A549 (cell line): ENCODE measurements at regions not wholly inside any gene's neighbourhood (a gene's known extent, or its start where the extent isn't known, plus 50 kb on each side); places are given as distances from the start of the nearest gene placed in this dataset.

ENCODE experiments used
- ATAC-seq, 2 experiments: fragments of 200-7000 bp in 1 of 2; fragments of >200 bp in 1 of 2; cut with Nextera tagmentation in 1 of 2; cut with Tn5 transposase in 1 of 2; 3 replicates each; pipeline versions ENCODE4 v1.8.0 to v1.9.1; 2018 to 2020; ENCODE audit warnings: mild to moderate bottlenecking in 1 of 2, moderate library complexity in 1 of 2
- CTCF ChIA-PET: fragments of 300-600 bp; sonication (Branson Sonifier 250); formaldehyde crosslinking; extraction: SDS; loops from one replicate; lab custom pipeline; 2021; ENCODE audit warnings: antibody characterized with exemption, inconsistent platforms; lab: Yijun Ruan, JAX
- POLR2A ChIA-PET: fragments of 350-600 bp; formaldehyde crosslinking; extraction: SDS; loops from one replicate; lab custom pipeline; 2021; ENCODE audit warnings: antibody characterized with exemption, inconsistent platforms; lab: Yijun Ruan, JAX
- DNase-seq, 2 experiments: peaks; one replicate each; pipeline versions ENCODE4 v3.0.0 to v3.0.0-alpha.2; 2011 to 2016; ENCODE audit warnings: low read depth in 1 of 2, low spot score in 1 of 2
- FAIRE-seq: peaks from 2 replicates; lab custom pipeline; 2011; peaks lifted over from hg19 to GRCh38; lab: Jason Lieb, UNC
- H3K27ac ChIP-seq, 2 experiments: fragments of >200 bp; sonication (Bioruptor Twin); formaldehyde crosslinking; 3 replicates each; pipeline ENCODE4 v1.5.1; 2016 to 2017
- H3K4me1 ChIP-seq: fragments of >200 bp; sonication (Bioruptor Twin); formaldehyde crosslinking; 3 replicates; pipeline ENCODE4 v1.6.1; 2016
- H3K4me2 ChIP-seq: fragments of >200 bp; sonication (Bioruptor Twin); formaldehyde crosslinking; 3 replicates; pipeline ENCODE4 v1.6.1; 2016
- H3K4me3 ChIP-seq: fragments of >200 bp; sonication (Bioruptor Twin); formaldehyde crosslinking; 3 replicates; pipeline ENCODE4 v1.5.1; 2016
- H3K9me3 ChIP-seq: fragments of >200 bp; sonication (Bioruptor Twin); formaldehyde crosslinking; 3 replicates; pipeline ENCODE4 v1.6.1; 2016
- CBX2 ChIP-seq: fragments of 200-600 bp; sonication (generic); IDR thresholded peaks from 2 replicates; pipeline ENCODE4 v1.6.1; 2016; ENCODE audit warnings: low read depth, mild to moderate bottlenecking, borderline replicate concordance
- CBX8 ChIP-seq: fragments of 200-600 bp; sonication (generic); IDR thresholded peaks from 2 replicates; pipeline ENCODE4 v1.6.1; 2016
- CEBPB ChIP-seq, 2 experiments: fragments of >200 bp in 1 of 2; sonication (Bioruptor Twin) in 1 of 2; formaldehyde crosslinking in 1 of 2; IDR thresholded peaks; 2 replicates each; pipeline ENCODE4 v1.6.1; 2012 to 2016
- EHF ChIP-seq: fragments of 250-450 bp; sonication (Bioruptor Pico); IDR thresholded peaks from 2 replicates; pipeline ENCODE4 v1.5.0; 2020; ENCODE audit warnings: mild to moderate bottlenecking
- EP300 ChIP-seq, 2 experiments: fragments of >200 bp; sonication (Bioruptor Twin); formaldehyde crosslinking; IDR thresholded peaks; 2 replicates in 1 of 2; 3 replicates in 1 of 2; pipeline ENCODE4 v1.6.1; 2016 to 2017
- FOSL2 ChIP-seq, 2 experiments: fragments of 450-650 bp in 1 of 2; fragments of >200 bp in 1 of 2; sonication (Bioruptor Twin) in 1 of 2; formaldehyde crosslinking; IDR thresholded peaks; 2 replicates each; pipeline versions ENCODE4 v1.5.0 to v1.6.1; 2016 to 2020; ENCODE audit warnings: mild to moderate bottlenecking in 1 of 2, moderate library complexity in 1 of 2
- FOXS1 ChIP-seq: fragments of 250-450 bp; sonication (Bioruptor Pico); IDR thresholded peaks from 2 replicates; pipeline ENCODE4 v1.5.0; 2020; ENCODE audit warnings: mild to moderate bottlenecking, moderate library complexity
- HOXA7 ChIP-seq: fragments of 250-450 bp; sonication (Bioruptor Pico); IDR thresholded peaks from 2 replicates; pipeline ENCODE4 v1.5.0; 2020; ENCODE audit warnings: mild to moderate bottlenecking, moderate library complexity
- HOXB13 ChIP-seq: fragments of 250-450 bp; sonication (Bioruptor Pico); IDR thresholded peaks from 2 replicates; pipeline ENCODE4 v1.5.0; 2020; ENCODE audit warnings: low read depth, mild to moderate bottlenecking, moderate library complexity
- JUNB ChIP-seq: fragments of >200 bp; sonication (Bioruptor Twin); formaldehyde crosslinking; IDR thresholded peaks from 2 replicates; pipeline ENCODE4 v1.6.1; 2016
- KDM1A ChIP-seq: fragments of 200-600 bp; sonication (generic); IDR thresholded peaks from 2 replicates; pipeline ENCODE4 v1.6.1; 2016; ENCODE audit warnings: low read depth, mild to moderate bottlenecking
- KDM5A ChIP-seq: fragments of 200-600 bp; sonication (generic); IDR thresholded peaks from 2 replicates; pipeline ENCODE4 v1.6.1; 2016; ENCODE audit warnings: antibody characterized with exemption, mild to moderate bottlenecking
- MAZ ChIP-seq: fragments of 150-350 bp; IDR thresholded peaks from 2 replicates; pipeline ENCODE4 v1.6.1; 2014; ENCODE audit warnings: antibody characterized with exemption, low read depth, low read length, borderline replicate concordance
- NPAS2 ChIP-seq: fragments of 250-450 bp; sonication (Bioruptor Pico); IDR thresholded peaks from 2 replicates; pipeline ENCODE4 v1.8.0; 2022; ENCODE audit warnings: mild to moderate bottlenecking, moderate library complexity, borderline replicate concordance
- NR3C1 ChIP-seq: fragments of >200 bp; sonication (Bioruptor Twin); formaldehyde crosslinking; IDR thresholded peaks from 3 replicates; pipeline ENCODE4 v1.6.1; 2017
- POLR2AphosphoS2 ChIP-seq: conservative IDR thresholded peaks from 2 replicates; pipeline ENCODE4 v1.6.1; 2012; ENCODE audit warnings: low read length, improper control_type of control experiment, inconsistent platforms
- RAD21 ChIP-seq, 2 experiments: fragments of >200 bp in 1 of 2; sonication (Bioruptor Twin) in 1 of 2; formaldehyde crosslinking in 1 of 2; IDR thresholded peaks in 1 of 2; conservative IDR thresholded peaks in 1 of 2; 2 replicates in 1 of 2; 3 replicates in 1 of 2; pipeline ENCODE4 v1.6.1; 2012 to 2018; ENCODE audit warnings: inconsistent platforms in 1 of 2
- SREBF2 ChIP-seq: fragments of 450-650 bp; IDR thresholded peaks from 2 replicates; pipeline ENCODE4 v1.6.1; 2014; ENCODE audit warnings: mild to moderate bottlenecking, moderate library complexity
- TFCP2L1 ChIP-seq: fragments of 250-450 bp; sonication (Bioruptor Pico); IDR thresholded peaks from 2 replicates; pipeline ENCODE4 v1.5.0; 2021; ENCODE audit warnings: mild to moderate bottlenecking
- TP53 ChIP-seq: fragments of 250-450 bp; sonication (Bioruptor Pico); IDR thresholded peaks from 2 replicates; pipeline ENCODE4 v1.5.0; 2021; ENCODE audit warnings: mild to moderate bottlenecking, moderate library complexity
- ZC3H11A ChIP-seq: fragments of 450-650 bp; IDR thresholded peaks from 2 replicates; pipeline ENCODE4 v1.6.1; 2014; ENCODE audit warnings: antibody characterized with exemption, mild to moderate bottlenecking
- ZNF302 ChIP-seq: fragments of 250-450 bp; sonication (Bioruptor Pico); IDR thresholded peaks from 2 replicates; pipeline ENCODE4 v1.9.0; 2021; ENCODE audit warnings: inconsistent platforms, mild to moderate bottlenecking, moderate library complexity
- WGBS: methylation state at CpG from one replicate; pipeline ENCODE4 v1.1.6; 2017; ENCODE audit errors: missing lambda C conversion rate; 5-methylcytosine and 5-hydroxymethylcytosine counted together
- TF ChIP-seq, protein P1 (sequence below): fragments of >200 bp; sonication (Bioruptor Twin); formaldehyde crosslinking; IDR thresholded peaks from 3 replicates; pipeline ENCODE4 v1.5.1; 2016

DNA sequence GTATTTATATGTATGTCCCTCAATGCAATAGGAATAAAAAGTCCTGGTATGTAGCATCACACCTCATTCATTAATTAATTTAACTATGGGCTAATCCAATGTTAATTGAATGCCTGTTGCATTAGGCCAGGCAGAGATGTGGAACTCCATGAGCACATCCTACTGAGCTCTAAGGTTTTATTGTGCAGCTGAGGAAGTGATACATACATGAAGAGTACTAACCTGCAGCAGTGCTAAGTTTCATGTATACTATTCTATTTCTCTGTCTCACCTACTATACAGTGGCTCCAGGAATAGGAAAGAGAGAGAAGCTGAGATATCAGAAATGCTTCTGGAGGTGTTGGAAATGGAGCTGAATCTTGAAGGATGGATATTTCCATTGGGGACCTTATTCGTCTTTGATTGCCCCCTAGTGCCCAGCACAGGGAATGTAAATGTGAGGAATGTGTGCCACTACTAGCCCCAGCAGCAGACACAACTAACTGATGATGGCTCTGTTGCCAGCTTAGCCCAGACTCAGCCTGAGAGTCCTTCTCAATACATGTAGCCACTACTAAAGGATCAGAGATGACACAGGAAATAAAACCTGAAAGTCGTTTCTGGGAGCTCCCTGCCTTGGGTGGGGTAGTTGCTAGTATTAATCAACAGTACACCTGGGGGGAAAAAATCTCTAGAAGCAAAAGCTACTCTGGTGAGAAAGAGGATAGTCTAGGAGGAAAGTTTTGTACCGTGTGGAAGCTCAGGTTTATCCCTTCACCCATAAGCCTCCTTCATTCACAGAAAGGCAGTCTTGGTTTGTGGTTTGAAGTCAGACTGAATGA, 173.3 kb upstream of the FOXD3 start (continued):
- TF ChIP-seq CEBPB (IDR thresholded peaks at IDR 0.05), result no peak
- TF ChIP-seq, all 56 proteins: peak for 3

DNA sequence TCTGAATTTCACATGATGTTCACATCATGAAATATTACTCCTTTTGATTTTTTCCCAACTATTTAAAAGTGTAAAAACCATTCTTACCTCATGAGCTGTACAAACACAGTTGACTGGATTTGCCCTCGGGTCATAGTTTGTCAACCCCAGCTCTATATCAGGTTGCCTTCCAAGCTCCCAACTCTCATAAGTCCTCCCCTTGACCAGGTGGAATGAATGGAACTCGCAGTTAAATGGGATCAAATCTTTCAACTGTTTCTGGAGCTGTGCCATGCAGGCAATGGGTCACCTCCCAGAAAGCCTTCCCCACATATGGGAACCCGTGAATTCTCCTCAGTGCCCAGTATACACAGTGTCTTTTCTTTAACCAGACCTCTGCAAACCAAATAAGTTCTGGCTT, 169.8 kb upstream of the FOXD3 start:
- FAIRE-seq, result no peak
- POLR2A ChIA-PET, result no interaction called here
- no peak overlapping the region for H3K4me2 ChIP-seq
- 0% methylated on average over 3 of the region's 3 CpGs for WGBS
- no peaks in the 10 kb centered on the region for H3K4me1 ChIP-seq
- CTCF ChIA-PET, result no interaction called here
- TF ChIP-seq KDM1A (no peak), EHF (CRISPR knock-in tag) (no peak), TFCP2L1 (CRISPR knock-in tag) (no peak), MAZ (no peak), HOXA7 (no peak), CBX8 (no peak), RAD21 (conservative IDR thresholded peaks at IDR 0.05 in 1 of 2, IDR thresholded peaks at IDR 0.05 in 1 of 2) (no peak)
- ATAC-seq, result no peak
- H3K4me3 ChIP-seq, result no peak overlapping the region
- H3K9me3 ChIP-seq, result no peaks in the 10 kb centered on the region
- H3K27ac ChIP-seq, result no peak overlapping the region
- DNase-seq, result no peak

DNA sequence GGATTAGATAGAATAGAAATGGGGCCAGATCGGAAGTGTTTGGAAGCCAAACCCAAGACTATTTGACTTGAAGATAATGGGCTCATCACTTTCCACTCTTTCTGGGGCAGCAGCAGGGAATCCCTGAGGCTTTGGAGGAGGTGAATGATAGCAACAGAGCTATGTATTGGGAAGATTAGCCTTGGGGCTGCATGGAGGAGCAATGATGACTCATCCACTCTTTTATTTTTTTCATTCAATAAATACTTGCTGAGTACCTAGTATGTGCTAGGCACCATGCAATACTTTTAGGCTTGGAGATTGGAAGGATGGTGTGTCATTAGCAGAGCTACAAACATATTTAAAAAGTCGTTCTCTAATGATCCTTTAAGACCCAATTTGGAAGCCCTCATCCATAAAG, 166.9 kb upstream of the FOXD3 start:
- H3K4me1 ChIP-seq, result no peaks in the 10 kb centered on the region
- FAIRE-seq, result no peak

DNA sequence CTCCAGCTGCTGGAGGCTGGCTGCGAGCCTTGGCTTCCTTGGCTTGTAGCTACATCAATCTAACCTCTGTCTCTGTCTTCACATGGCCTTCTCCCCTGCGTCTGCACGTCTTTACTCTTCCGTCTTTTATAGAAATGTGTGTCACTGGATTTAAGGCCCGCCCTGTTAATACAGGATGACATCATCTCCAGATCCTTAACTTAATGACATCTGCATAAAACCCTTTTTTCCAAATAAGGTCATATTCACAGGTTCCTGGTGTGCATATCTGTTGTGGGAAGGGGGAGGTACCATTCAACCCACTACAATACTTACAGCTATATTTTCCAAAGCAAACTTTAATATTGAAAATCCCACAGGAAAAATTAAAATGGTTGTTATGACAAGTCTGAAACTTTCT, 165.3 kb upstream of the FOXD3 start:
- Histone ChIP-seq H3K4me3 (no peak overlapping the region), H3K4me2 (no peak overlapping the region), H3K9me3 (no peaks in the 10 kb centered on the region), H3K27ac (no peak overlapping the region), H3K4me1 (no peaks in the 10 kb centered on the region)
- WGBS, result 45% methylated on average over 5 of the region's 5 CpGs
- ATAC-seq (no peak), FAIRE-seq (no peak), DNase-seq (no peak)
- CTCF ChIA-PET, result no interaction called here
- TF ChIP-seq RAD21 (conservative IDR thresholded peaks at IDR 0.05 in 1 of 2, IDR thresholded peaks at IDR 0.05 in 1 of 2) (no peak), HOXB13 (CRISPR knock-in tag) (no peak), NR3C1 (no peak), FOXS1 (CRISPR knock-in tag) (no peak), JUNB (no peak), POLR2AphosphoS2 (no peak), TFCP2L1 (CRISPR knock-in tag) (no peak), TP53 (CRISPR knock-in tag) (no peak), KDM5A (no peak), ZC3H11A (no peak), NPAS2 (no peak), EHF (CRISPR knock-in tag) (no peak), EP300 (IDR thresholded peaks at IDR 0.05) (no peak), CBX2 (no peak), ZNF302 (CRISPR knock-in tag) (no peak), SREBF2 (no peak), FOSL2 (IDR thresholded peaks at IDR 0.05) (no peak), FOSL2 (CRISPR knock-in tag; IDR thresholded peaks at IDR 0.05) (no peak)
- TF ChIP-seq, protein P1, sequence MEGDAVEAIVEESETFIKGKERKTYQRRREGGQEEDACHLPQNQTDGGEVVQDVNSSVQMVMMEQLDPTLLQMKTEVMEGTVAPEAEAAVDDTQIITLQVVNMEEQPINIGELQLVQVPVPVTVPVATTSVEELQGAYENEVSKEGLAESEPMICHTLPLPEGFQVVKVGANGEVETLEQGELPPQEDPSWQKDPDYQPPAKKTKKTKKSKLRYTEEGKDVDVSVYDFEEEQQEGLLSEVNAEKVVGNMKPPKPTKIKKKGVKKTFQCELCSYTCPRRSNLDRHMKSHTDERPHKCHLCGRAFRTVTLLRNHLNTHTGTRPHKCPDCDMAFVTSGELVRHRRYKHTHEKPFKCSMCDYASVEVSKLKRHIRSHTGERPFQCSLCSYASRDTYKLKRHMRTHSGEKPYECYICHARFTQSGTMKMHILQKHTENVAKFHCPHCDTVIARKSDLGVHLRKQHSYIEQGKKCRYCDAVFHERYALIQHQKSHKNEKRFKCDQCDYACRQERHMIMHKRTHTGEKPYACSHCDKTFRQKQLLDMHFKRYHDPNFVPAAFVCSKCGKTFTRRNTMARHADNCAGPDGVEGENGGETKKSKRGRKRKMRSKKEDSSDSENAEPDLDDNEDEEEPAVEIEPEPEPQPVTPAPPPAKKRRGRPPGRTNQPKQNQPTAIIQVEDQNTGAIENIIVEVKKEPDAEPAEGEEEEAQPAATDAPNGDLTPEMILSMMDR, result no peak
- POLR2A ChIA-PET, result no interaction called here

More for the DNA sequence above, 166.9 kb upstream of the FOXD3 start:
- TF ChIP-seq FOSL2 (IDR thresholded peaks at IDR 0.05) (no peak), FOSL2 (CRISPR knock-in tag; IDR thresholded peaks at IDR 0.05) (peak; percentile 41; the same call in 1 of the 2 replicates), TP53 (CRISPR knock-in tag) (no peak)
- Histone ChIP-seq H3K4me3 (no peak overlapping the region), H3K27ac (no peak overlapping the region), H3K9me3 (no peaks in the 10 kb centered on the region), H3K4me2 (no peak overlapping the region)
- ChIA-PET CTCF (interaction anchor here (1.1 to 1.2 kb wide), 2 partner anchors 11 to 14 kb away, joined by 3 to 4 read pairs; no protein-coding TSS in a partner anchor), POLR2A (no interaction called here)
- 25% methylated on average over 2 of the region's 2 CpGs for WGBS
- DNase-seq (no peak), ATAC-seq (no peak)
